GM21529 (cell line): ENCODE measurements at regions not wholly inside any gene's neighbourhood (a gene's known extent, or its start where the extent isn't known, plus 50 kb on each side); places are given as distances from the start of the nearest gene placed in this dataset.
"Not testable (repeated sequence)": the region's sequence is repeated elsewhere in the genome, so short reads cannot be mapped to it uniquely, and the experiment has no call there.

Experiments
- ATAC-seq: cut with Tn5 transposase; IDR thresholded peaks from one replicate; pipeline ENCODE4 v1.9.1; 2021; ENCODE audit not compliant: unreplicated experiment

DNA sequence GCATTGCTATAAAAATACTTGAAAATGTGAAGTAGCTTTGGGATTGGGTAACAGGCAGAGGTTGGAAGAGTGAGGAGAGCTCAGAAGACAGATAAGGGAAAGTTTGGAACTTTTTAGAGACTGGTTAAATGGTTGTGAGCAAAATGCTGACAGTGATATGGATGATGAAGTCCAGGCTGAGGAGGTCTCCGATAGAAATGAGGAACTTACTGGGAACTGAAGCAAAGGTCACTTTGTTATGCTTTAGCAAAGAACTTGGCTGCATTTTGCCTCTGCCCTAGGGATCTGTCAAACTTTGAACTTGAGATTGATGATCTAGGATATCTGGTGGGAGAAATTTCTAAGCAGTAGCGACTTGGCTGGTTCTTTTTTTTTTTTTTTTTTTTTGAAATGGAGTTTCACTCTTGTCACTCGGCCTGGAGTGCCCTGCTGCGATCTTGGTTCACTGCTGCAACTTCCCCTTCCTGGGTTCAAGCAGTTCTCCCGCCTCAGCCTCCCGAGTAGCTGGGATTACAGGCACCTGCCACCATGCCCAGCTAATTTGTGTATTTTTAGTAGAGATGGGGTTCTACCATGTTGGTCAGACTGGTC is 998.9 kb downstream of the TLE1 start:
- no peak for ATAC-seq

DNA sequence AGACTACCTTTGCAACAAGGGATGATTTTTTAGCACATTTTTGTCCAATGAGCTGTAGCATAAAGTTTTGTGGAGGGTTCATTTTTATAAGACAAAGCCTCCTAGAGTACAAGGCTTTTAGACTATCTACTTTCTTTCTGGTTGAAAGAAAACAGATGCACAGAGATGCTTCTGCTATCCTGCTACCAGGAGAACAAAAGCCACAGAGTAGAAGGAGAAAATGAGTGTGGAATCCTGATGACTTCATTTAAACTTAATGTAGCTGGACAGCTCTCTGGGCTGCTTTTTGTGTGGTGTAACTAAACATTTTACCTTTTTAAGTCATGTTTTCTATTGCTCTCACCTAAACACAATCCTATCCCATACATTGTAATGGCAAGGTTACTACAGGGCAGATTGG is 1009.4 kb downstream of the TLE1 start:
- ATAC-seq, result no peak

DNA sequence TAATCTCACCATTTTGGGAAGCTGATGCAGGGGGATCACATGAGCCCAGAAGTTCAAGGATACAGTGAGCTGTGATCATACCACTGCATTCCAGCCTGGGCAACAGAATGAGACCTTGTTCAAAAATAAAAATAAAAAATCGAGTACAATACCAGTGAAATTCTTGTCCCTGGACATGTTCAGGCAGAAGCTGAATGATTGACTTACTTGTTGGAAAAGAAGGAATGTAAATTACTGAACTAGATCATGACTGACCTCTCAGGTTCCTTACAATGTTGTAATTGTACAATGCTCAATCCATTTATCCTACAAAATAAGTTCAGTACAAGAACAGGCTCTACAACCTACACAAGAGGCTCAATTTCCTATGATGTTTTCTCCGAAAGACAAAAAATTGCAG is 1010.4 kb downstream of the TLE1 start:
- ATAC-seq, result no peak

DNA sequence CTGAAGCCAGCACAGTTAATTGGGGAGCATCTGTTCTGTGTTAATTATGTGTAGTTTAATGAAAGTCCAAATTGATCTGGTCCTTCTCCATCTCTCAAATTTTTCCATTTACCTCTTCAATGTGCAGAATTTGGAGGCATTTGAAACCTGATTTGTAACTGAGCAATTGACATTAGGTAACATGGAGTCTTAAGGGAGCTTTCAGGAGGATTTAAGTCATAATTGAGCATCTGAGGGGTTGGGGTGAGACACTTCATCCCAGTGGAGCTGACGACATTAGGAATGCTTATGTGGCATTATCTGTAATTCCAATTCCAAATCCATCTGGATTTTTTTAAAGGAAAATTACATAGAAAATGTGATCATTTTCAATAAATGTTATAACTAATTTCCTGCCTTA is 1015.9 kb downstream of the TLE1 start:
- ATAC-seq, result no peak

DNA sequence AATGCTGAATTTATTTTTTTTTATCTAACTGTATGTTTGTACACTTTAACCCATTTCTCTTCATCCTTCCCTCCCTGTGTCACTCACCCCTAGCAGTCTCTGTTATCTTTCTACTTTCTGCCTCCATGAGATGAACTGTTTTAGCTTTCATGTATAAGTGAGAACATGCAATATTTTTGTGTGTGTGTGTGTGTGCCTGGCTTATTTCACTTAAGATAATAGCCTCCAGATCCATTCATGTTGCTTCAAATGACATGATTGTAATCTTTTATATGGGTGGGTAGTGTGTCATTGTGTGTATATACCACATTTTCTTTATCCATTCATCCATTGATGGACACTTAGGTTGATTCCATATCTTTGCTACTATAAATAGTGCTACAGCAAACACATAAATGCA is 1023.9 kb downstream of the TLE1 start:
- ATAC-seq, result no peak

DNA sequence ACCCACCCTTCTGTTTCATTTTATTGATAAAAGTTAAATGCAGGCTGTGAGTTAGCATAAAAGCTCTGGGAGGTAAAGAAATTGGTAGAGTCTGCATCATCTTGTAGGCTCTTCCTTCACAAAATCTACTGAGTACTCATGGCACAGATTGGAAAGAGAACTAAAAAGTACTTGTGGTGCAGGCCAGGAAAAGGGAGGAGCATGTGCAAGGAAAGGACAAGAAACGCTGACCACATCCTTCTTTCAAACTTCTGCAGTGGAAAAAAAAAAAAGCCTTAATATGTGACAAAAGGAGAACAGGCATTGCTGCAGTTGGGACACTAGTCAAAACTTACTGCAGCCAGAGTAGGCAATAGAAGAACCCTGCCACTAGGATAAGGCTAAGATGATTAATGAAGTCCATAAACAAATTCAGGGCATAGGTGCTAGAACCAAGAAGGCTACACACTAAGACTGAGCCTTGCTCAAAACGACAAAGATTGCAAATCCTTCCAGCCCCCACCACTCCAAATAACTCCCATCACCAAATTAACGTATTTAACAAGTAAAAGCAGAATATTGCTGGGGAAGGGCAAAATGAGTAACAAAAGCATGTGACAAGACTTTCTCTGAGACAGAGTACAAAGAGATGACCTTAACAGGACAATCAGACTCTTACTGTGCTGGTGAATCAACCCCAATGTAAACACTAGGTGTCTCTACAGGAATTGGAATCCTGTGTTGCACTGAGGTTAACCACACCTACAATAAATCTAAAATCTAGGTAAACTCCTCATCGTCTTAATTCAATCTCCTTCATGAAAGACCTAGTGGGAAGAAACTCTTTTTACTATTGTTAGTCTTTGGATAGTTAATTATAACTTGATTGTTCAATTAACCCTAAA is 1024.8 kb downstream of the TLE1 start:
- ATAC-seq, result no peak

DNA sequence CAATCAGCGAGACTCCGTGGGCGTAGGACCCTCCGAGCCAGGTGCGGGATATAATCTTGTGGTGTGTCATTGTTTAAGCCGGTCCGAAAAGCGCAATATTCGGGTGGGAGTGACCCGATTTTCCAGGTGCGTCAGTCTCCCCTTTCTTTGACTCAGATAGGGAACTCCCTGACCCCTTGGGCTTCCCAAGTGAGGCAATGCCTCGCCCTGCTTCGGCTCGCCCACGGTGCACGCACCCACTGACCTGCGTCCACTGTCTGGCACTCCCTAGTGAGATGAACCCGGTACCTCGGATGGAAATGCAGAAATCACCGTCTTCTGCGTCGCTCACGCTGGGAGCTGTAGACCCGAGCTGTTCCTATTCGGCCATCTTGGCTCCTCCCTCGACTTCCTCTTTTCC is 1029.6 kb downstream of the TLE1 start:
- ATAC-seq, result not testable (repeated sequence)

DNA sequence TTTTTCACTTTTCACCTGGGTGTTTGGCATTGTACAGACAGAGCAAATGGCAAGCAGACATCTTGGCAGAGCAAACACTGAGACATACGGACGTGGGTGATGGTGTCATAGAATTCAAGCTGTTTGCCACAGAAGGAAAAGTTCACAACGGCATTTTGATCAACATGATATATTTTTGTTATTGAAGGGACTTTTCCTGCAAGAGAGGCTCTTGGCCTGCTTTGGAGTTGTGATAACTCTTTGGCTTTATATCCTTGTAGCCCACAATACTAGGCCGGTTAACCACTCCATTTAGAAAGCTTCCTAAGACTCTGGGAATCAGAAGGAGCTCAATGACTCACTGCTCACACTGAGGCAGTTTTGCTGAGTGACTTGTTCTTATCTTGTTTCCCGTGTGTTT is 1038.3 kb downstream of the TLE1 start:
- no peak for ATAC-seq

DNA sequence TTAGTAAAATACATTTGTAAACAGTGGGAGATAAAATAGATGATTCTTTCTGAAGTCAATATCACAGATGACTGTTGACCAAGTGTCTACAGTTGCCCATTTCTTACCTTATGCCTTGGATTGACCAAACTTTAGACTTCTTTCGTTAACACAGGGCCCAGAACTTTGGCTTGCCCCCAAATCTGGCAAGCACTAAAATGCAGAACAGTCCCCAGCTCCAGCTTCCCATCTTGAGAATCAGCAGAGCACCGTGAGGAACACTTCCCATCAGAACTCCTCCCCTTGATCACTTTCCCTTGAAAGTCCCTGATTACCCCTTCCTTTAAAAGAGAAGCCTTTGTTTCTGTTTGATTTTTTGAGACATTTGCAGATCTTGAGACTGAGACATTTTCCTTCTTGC is 1039.9 kb downstream of the TLE1 start:
- ATAC-seq, result no peak

DNA sequence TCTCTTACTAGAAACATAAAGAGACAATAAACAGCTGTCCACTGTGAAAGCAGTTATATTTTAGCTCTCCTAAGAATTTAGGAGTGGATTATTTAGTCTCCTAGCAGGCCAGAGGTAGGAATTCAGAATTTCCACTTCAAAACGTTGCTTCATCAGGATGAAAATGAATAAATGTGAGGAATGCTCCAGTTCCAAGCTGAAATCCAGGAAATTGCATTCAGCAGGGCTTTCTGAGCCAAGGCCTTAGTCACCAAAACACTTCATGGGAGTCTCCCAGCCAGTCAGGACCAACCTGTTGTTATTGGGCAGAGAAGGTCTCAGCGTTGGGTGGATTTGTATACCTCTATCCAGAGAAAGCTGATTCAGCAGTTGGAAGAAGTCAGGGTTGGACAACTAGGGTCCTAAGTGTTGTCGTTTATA is 1040.3 kb downstream of the TLE1 start:
- no peak for ATAC-seq

DNA sequence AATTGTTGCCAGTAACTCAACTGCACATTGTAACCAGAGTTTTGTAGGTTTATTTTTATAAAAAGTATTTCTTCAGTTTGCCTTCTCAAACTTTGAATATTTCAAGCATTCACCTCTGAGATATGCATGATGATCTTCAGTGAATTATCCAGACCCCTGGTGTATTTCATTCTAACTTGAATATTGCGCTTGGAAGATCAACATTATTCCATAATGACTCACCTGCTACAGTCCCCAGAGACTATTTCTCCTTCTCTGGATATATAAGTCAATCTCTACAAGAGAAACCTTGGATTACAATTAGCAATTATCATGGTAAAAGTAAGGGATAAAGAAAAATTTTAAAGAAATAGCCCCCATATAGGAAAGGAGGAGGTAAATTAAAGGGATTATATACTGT is 1041.0 kb downstream of the TLE1 start:
- ATAC-seq, result no peak

DNA sequence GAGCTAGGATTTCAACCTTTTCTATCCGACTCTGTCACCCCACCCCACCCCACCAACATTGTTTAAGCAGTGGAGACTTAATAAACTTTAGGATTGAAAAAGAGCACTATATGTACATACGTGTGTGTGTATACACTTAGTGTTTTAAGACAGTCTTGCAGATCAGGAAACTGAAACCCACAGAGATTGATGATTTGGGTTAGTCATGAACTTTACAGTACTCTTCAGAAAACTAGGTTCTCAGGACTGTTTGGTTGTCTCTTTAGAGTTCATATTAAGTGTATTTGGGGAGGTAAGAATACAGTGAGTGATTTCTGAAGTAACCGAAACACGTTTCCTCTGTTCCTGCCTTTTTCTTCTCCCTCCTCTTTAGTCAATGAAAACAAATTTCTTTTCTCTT is 1043.1 kb downstream of the TLE1 start:
- no peak for ATAC-seq

DNA sequence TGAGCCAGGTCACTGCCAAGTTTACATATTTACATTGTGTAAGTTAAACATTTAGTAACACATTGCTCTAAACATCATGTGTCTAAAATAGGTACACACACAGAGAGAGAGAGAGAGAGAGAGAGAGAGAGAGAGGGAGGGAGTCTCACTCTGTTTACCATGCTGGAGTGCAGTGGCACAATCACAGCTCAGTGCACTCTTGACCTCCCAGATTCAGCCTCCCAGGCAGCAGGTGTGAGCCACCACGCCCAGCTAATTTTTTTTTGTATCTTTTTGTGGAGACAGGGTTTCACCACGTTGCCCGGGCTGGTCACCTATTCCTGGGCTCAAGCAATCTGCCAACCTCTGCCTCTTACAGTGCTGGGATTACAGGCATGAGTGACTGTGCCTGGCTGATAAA is 1045.3 kb downstream of the TLE1 start:
- no peak for ATAC-seq

DNA sequence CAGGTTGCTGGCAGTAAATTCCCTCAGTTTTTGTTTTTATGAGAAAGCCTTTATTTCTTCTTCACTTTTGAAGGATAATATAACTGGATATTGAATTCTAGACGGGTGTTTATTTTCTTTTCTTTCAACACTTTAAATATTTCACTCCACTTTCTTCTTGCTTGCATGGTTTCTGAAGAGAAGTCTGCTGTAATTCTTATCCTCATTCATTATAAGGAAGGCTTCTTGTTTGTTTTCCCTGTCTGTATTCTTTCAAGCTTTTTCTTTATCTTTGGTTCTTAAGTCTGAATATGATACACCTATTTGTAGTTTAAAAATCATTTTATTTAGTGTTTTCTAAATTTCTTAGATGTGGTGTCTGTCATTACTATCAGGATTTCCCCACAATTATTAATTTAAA is 1054.3 kb downstream of the TLE1 start:
- ATAC-seq, result no peak

DNA sequence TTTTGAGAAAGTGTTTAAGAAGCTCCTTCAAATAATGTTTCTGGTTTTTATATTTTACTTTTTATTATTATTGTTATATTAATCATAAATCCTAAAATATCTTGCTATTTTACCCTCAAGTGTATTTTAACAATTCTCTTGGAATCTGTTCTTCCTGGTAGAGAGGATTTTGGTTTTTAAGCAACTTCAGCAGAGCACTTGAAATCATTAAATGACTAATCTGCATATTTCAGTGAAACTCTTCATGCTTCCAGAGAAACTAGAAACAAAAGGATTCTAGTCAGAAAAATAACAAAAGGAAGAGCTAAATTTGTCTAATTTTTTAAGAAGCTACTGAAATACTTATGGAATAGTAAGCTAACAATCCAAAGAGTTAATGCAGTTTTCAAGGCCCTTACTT is 1057.3 kb downstream of the TLE1 start:
- ATAC-seq, result no peak

DNA sequence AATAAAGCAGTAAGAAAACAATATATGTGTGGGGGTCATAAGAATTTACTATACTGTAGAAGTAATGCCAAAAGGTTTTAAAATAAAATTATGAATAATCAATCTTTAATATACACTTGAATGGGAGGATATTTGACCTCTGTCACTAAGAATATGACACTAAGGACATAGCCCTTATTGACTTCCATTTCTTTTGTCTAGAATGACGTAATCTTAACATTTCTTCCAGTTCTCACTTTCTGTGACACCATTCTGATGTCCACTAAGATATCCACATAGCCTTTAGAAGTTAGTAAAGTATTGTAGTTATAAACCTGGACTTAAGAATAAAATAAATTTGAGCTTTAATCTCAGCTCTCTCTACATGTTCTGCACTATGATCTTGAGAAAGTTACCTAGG is 1050.7 kb downstream of the TLE4 start:
- ATAC-seq, result no peak

DNA sequence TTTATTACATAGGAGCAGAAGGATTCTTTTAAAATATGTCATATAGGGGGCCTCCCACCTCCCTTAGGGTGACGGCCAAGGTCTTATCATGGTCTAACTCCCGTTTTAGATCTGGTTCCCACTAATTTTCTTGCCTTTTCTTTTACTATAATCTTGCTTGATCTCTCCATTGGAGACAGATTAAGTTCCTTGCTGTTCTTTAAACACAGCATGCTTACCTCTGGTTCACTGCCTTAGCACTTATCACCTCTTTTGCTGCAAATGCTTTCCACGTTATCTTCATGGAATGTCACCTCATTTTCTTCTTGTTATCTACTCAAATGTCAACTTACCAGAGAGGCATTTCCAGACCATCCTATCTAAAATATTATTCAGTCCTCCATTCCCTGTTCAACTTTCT is 1047.6 kb downstream of the TLE4 start:
- ATAC-seq, result no peak

DNA sequence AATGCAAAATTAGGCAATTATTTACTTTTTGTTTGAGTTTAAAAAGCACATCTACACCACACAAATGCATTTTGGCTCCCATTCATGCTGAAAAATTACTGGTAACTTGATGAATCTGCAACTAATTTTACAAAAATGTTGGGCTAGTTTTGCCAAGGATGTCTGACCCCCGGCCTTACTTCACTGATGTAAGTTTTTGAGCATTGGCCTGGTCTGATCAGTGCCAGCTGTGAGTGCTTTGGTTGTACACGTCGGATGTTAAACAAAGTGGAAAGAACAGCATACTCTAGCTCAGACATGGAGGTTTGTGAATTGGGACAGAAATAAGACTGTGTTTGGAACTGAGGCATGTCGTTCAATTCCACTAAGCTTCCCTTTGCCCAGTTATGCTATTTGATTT is 1044.2 kb downstream of the TLE4 start:
- no peak for ATAC-seq

DNA sequence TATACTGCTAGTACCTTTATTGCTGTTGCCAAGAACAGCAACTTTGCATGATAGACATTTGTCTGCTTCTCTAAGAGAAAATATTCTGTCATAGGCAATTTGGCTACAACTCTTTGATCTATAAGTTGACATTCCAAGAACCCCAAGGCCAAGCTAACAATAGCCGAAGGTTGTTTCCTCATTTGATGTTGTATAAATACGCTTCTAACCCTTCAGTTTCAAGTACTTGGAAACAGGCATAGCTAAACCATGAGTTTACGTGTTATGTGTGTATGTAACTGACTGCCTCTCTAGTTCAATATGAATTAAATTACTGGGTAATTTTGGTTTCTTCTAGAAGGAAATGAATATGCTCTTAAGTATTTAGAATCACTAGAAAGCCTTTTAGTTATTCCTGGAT is 1034.0 kb downstream of the TLE4 start:
- no peak for ATAC-seq

DNA sequence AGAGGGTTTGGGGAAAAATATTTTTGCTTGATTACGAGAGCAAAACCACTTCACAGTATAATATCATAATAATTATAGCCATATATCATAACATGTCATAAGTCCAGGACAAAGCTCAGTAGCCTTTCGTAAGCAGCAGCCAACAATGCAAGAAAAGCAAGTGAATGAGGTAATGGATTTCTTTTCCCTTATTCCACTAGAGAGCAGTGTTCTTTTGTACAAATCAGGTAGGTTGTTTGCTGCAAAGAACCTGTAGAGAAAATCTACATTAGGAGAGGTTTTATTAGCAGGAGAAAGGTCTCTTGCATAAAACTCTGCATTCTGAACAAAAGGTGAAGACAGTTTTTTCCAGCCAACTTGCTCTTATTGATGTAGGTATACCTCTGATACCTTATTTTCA is 1033.4 kb downstream of the TLE4 start:
- ATAC-seq, result no peak

DNA sequence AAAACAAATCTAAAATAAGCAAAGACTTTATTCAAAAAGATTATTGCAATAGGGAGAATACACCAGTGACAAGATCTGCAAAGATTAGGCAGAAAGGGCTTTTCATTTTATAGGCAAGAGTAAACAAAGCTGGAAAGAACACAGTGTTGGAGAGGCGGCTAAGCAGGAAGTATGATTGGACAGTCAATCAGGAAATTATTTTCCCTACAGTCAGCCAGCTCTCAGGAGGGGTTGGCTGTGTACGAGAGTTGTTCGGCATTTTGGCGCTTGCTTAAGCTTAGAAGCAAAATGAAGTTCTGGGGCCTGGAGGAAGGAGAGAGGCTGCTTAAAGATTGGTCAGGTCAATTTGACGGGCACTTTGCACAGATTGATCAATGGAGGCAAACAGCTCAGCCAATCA is 1030.5 kb downstream of the TLE4 start:
- no peak for ATAC-seq

DNA sequence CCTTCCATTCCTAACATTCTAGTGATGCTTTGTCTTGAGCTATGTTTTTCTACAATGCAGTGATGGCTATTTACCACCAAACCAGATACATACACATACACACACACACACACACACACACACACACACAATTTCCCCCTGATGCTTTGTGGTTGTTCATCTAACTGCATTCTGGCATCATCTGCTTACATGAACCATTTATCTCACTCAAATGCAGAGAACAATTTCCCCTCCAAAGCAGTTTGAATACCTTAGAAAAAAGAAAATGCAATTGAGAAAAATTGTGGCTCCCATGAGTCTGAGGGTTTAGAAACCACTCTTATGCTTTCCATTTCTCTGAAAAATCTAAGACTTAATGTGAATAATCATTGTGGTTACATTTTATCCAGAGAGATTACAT is 1024.8 kb downstream of the TLE4 start:
- no peak for ATAC-seq

DNA sequence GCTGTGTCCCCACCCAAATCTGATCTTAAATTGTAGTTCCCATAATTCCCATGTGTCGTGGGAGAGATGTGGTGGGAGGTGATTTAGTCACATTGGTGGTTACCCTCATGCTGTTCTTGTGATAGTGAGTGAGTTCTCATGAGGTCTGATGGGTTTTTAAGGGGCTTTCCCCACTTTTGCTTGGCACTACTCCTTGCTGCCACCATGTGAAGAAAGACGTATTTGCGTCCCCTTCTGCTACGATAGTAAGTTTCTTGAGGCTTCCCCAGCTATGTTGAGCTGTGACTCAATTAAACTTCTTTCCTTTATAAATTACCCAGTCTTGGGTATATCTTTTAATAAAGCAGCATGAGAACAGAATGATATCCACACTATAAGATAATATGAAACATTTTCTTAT is 1023.4 kb downstream of the TLE4 start:
- ATAC-seq, result no peak
